Nephron (organoid): ENCODE measurements at regions not wholly inside any gene's neighbourhood (a gene's known extent, or its start where the extent isn't known, plus 50 kb on each side); places are given as distances from the start of the nearest gene placed in this dataset.
"Not testable (repeated sequence)": the region's sequence is repeated elsewhere in the genome, so short reads cannot be mapped to it uniquely, and the experiment has no call there.

Experiments
- H3K27ac Mint-ChIP-seq, 3 experiments: 2 replicates each; pipeline ENCODE4 v1.8.0; 2020; ENCODE audit warnings: mixed read lengths in 3 of 3, mild to moderate bottlenecking in 2 of 3, moderate library complexity in 1 of 3
- H3K27me3 Mint-ChIP-seq: 2 replicates; pipeline ENCODE4 v1.8.0; 2021; ENCODE audit warnings: low read depth, mild to moderate bottlenecking, moderate library complexity, mixed read lengths
- H3K36me3 Mint-ChIP-seq: 2 replicates; pipeline ENCODE4 v1.8.0; 2020; ENCODE audit warnings: low read depth, mixed read lengths
- H3K4me1 Mint-ChIP-seq: 2 replicates; pipeline ENCODE4 v1.8.0; 2020; ENCODE audit warnings: mixed read lengths
- H3K4me3 Mint-ChIP-seq, 3 experiments: 2 replicates each; pipeline ENCODE4 v1.8.0; 2020; ENCODE audit warnings: mild to moderate bottlenecking in 3 of 3, mixed read lengths in 3 of 3, moderate library complexity in 2 of 3
- H3K9me3 Mint-ChIP-seq: 2 replicates; pipeline ENCODE4 v1.8.0; 2020; ENCODE audit warnings: mixed read lengths
- CTCF ChIP-seq, 3 experiments: fragments of 200-600 bp; sonication (generic); IDR thresholded peaks; one replicate each; pipeline ENCODE4 v1.5.0; 2021; ENCODE audit warnings: antibody characterized with exemption in 3 of 3; ENCODE audit not compliant: unreplicated experiment in 3 of 3

- H3K9me3 Mint-ChIP-seq: peaks cover 4% of the 10 kb centered on the region
- no peak overlapping the region for H3K4me3 Mint-ChIP-seq
- peaks cover 25% of the 10 kb centered on the region for H3K4me1 Mint-ChIP-seq
- H3K27me3 Mint-ChIP-seq: peaks cover 4% of the 10 kb centered on the region
- no peaks in the 10 kb centered on the region for H3K36me3 Mint-ChIP-seq
- no peak overlapping the region for H3K27ac Mint-ChIP-seq
- TF ChIP-seq CTCF (IDR thresholded peaks at IDR 0.05; ENCODE audit: unreplicated experiment in 3 of 3): no peak
Measured at GRCh38 chr11:26931881-26932280, 62.0 kb upstream of the FIBIN start.

GRCh38 chr11:26936109-26936508 is 57.8 kb upstream of the FIBIN start:
- peaks cover 4% of the 10 kb centered on the region for H3K27me3 Mint-ChIP-seq
- H3K9me3 Mint-ChIP-seq: peaks cover 3% of the 10 kb centered on the region
- H3K36me3 Mint-ChIP-seq: no peaks in the 10 kb centered on the region
- H3K4me3 Mint-ChIP-seq: no peak overlapping the region
- H3K4me1 Mint-ChIP-seq: peaks cover 12% of the 10 kb centered on the region
- no peak overlapping the region for H3K27ac Mint-ChIP-seq
- TF ChIP-seq CTCF (IDR thresholded peaks at IDR 0.05; ENCODE audit: unreplicated experiment in 3 of 3): no peak

- H3K27ac Mint-ChIP-seq: peak overlapping the region in 1 of 3 experiments; percentile 46
- no peaks in the 10 kb centered on the region for H3K36me3 Mint-ChIP-seq
- no peaks in the 10 kb centered on the region for H3K4me1 Mint-ChIP-seq
- no peaks in the 10 kb centered on the region for H3K27me3 Mint-ChIP-seq
- no peak for TF ChIP-seq CTCF (IDR thresholded peaks at IDR 0.05; ENCODE audit: unreplicated experiment in 3 of 3)
- no peak overlapping the region for H3K4me3 Mint-ChIP-seq
- H3K9me3 Mint-ChIP-seq: peaks cover 9% of the 10 kb centered on the region
Measured at GRCh38 chr11:26937386-26937785, 56.5 kb upstream of the FIBIN start.

GRCh38 chr11:26940501-26940900 is 53.4 kb upstream of the FIBIN start:
- not testable (repeated sequence) for H3K27ac Mint-ChIP-seq, H3K27me3 Mint-ChIP-seq, H3K4me3 Mint-ChIP-seq, H3K9me3 Mint-ChIP-seq, H3K4me1 Mint-ChIP-seq, H3K36me3 Mint-ChIP-seq

GRCh38 chr11:26942356-26942755 is 51.6 kb upstream of the FIBIN start:
- TF ChIP-seq CTCF (IDR thresholded peaks at IDR 0.05; ENCODE audit: unreplicated experiment in 3 of 3): no peak
- H3K9me3 Mint-ChIP-seq: peaks cover 9% of the 10 kb centered on the region
- H3K27ac Mint-ChIP-seq: no peak overlapping the region
- no peaks in the 10 kb centered on the region for H3K36me3 Mint-ChIP-seq
- H3K4me3 Mint-ChIP-seq: no peak overlapping the region
- peaks cover 2% of the 10 kb centered on the region for H3K4me1 Mint-ChIP-seq
- no peaks in the 10 kb centered on the region for H3K27me3 Mint-ChIP-seq

- H3K27ac Mint-ChIP-seq: no peak overlapping the region
- no peaks in the 10 kb centered on the region for H3K36me3 Mint-ChIP-seq
- no peaks in the 10 kb centered on the region for H3K27me3 Mint-ChIP-seq
- peaks cover 9% of the 10 kb centered on the region for H3K9me3 Mint-ChIP-seq
- TF ChIP-seq CTCF (IDR thresholded peaks at IDR 0.05; ENCODE audit: unreplicated experiment in 3 of 3): no peak
- no peak overlapping the region for H3K4me3 Mint-ChIP-seq
- peaks cover 11% of the 10 kb centered on the region for H3K4me1 Mint-ChIP-seq
Measured at GRCh38 chr11:26943636-26944035, 50.3 kb upstream of the FIBIN start.
